DMS53 treated with DMSO at 0.1 percent for 48 hours (cell line): ENCODE measurements at regions not wholly inside any gene's neighbourhood (a gene's known extent, or its start where the extent isn't known, plus 50 kb on each side); places are given as distances from the start of the nearest gene placed in this dataset.
"Not testable (repeated sequence)": the region's sequence is repeated elsewhere in the genome, so short reads cannot be mapped to it uniquely, and the experiment has no call there.

ENCODE experiments used
- DNase-seq: peaks from one replicate; lab custom pipeline; 2025; ENCODE audit not compliant: unreplicated experiment; lab: John Stamatoyannopoulos, UW

DNA sequence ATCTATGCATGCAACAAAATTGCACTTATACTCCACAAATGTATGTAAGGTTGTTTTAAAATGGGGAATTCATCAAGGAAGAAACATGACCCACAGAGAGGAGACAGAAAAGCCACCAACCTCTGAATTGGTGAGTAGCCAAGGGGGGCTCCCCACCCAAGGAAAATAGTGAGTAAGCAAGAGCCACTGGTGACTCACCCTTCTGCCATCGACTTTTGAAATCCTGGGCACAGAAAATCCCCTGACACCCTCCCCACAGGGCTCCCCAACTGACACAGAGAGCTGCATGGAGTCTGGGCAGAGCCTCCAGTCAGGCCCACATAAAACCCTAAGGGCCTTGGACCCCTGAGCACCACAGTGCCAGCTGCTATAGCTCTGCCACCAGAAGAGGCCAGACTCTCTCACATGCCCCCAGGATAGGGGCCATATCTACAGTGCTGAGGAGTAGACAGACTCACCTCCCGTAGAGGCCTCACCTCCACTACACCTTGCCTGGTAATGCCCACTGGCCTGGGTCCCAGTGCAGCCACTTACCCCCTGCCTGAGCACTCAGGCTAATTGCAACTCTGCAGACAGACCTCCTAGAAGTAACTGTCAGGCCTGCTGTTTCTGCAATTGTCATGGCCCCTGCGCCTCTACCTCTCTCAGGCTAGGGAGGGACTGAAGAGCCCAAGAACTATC lies 244.7 kb upstream of the WSB1 start:
- DNase-seq = no peak

- no peak for DNase-seq
Measured at GRCh38 chr17:27065588-27065987, 228.3 kb upstream of the WSB1 start.

GRCh38 chr17:27066315-27066714 lies 227.6 kb upstream of the WSB1 start:
- DNase-seq = no peak

DNA sequence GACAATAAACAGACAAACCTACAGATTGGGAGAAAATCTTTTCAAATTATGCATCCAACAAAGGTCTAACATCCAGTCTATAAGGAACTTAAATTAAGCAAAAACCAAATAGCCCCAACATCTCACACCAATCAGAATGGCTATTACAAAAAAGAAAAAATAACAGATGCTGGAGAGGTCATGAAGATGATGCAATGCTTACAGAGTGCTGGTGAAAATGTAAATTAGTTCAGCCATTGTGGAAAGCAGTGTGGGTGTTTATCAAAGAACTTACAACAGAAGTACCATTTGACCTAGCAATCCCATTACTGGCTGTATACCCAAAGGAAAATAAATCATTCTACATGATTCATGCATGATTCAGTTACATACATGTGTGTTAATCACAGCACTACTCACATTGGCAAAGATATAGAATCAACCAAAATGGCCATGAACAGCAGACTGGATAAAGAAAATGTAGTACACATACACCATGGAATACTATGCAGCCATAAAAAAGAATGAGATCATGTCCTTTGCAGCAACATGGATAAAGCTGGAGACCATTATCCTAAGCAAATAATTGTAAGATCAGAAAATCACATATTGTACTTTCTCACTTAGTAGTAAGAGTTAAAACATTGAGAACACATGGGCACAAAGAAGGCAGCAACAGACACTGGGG lies 223.9 kb upstream of the WSB1 start:
- DNase-seq = no peak

DNA sequence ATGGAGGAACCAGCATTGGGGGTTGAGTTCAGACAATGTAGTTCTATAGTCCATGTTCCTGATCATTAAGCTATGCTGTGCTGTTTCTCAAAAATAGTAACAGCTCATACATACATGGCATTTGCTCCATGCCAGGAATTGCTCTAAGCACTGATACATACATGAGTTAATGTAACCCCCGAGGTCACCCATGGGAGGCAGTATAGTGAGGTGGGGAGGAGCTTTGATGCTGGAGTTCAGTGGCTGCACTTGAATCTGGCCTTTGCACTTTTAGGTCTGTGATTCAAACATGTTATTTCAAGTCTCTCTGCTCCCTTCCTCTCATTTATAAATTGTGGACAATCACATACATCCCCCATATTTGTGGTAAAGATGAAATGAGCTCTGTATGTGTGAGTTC lies 223.1 kb upstream of the WSB1 start:
- no peak for DNase-seq

- no peak for DNase-seq
Measured at GRCh38 chr17:27072885-27073284, 221.0 kb upstream of the WSB1 start.

GRCh38 chr17:27076814-27077213 lies 217.1 kb upstream of the WSB1 start:
- DNase-seq = no peak

DNA sequence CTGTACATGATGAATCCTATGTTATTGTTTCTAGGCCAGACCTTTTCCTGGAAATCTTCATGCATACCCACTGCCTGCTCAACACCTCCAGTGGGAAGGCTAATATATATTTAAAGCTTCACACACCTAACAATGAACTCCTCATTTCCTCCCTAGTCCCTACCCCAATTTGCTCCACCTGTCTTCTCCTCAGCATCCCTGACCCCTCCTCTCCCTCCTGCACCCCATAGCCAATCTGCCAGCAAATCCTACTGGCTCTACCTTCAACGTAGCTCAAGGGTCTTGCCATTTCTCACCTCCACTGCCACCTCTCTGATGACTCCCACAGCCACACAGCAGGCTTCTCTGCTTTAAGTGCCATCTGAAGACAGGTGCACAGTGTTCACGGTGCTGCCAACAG lies 215.6 kb upstream of the WSB1 start:
- no peak for DNase-seq

GRCh38 chr17:27079660-27080059 lies 214.3 kb upstream of the WSB1 start:
- no peak for DNase-seq

DNA sequence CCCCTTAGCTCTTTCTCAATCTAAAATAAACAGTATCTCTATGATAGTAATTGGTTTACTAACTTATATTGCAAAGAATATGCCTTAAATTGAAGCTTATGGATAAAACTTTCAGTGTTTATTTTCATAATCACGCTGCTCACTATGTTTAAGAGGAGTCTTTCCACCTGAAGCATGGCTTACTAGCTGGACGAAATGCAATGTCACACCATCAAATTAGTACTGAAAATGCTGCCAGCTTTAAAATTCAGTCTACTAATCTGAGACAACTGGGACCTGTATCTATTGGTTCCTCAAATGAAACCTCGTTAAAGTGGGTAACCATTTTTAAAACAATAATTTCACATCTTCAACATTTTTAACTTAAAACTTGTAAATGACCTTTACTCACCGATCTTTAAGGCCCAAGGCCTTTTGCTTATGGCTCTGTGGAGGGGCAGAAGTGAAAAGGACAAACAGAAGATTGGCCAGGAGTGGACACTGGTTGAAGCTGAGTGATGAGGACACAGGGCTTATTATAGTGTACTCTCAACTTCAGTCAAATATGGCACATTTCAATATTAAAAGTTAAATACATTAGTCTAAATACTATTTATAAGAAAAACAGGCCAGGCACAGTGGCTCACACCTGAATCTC lies 212.8 kb upstream of the WSB1 start:
- no peak for DNase-seq

- no peak for DNase-seq
Measured at GRCh38 chr17:27082023-27082774, 211.7 kb upstream of the WSB1 start.

DNA sequence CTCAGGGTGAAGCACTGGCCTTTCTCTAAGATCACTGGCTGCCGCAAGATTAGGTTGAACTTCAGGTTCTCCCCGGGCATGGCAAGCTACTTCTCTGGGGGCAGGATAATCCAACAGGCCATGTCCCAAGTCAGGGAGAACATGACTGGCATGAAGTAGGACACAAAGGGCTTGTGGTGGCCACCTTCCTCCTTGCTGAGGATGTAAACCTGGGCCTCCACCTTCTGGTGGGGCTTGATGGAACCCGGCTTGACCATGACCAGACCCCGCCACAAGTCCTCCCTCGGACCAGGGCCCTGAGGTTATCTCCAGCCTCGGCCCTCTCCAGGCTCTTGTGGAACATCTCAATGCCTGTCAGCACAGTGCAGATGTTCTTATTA lies 211.1 kb upstream of the WSB1 start:
- DNase-seq = no peak

DNA sequence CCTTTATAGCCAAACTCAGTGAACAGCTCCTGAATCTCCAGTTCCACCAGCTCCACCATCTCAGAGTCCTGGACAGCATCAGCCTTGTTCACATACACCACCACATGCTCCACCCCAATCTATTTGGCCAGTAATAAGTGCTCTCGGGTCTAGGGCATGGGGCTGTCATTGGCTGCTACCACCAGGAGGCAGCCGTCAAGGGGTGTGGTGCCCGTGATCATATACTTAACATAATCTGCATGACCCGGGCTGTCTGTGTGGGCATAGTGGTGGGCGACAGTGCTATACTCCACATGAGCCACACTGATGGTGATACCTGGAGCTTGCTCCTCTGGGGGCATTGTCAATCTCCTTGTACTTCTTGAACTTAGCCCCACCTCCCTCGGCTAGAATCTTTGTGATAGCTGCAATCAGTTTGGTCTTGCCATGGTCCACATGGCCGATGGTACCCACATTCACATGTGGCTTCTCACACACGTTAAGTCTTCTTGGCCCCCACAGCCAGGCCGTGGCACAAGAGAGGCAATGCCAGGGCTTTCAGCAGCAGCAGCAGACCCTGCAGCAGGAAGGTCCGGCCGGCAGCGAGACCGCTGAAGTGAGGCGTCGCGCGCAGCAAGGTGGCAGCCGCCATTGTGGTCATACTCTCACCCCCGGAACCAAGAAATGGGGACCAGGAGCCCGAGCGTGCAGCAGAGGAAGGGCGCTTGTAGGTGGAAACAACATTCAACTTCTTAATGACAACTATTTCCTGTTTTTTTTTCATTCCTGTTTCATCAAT lies 210.3 kb upstream of the WSB1 start:
- no peak for DNase-seq

DNA sequence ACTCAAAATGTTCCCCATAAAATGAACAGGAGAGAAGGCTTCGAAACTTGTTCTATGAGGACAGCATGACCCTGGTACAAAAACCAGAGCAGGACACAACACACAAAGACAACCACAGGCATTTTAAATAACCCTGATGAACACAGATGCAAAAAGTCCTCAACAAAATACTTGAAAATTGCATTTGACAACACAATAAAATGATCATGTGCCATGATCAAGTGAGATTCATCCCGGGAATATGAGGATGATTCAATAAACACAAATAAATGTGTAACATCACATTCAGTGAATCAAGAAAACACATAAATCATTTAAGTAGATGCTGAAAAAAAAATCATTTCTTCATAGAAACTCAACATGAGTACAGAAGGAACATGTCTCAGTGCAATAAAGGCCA lies 208.4 kb upstream of the WSB1 start:
- no peak for DNase-seq

- no peak for DNase-seq
Measured at GRCh38 chr17:27086526-27086925, 207.4 kb upstream of the WSB1 start.

- DNase-seq = no peak
Measured at GRCh38 chr17:27087935-27088766, 205.8 kb upstream of the WSB1 start.

DNA sequence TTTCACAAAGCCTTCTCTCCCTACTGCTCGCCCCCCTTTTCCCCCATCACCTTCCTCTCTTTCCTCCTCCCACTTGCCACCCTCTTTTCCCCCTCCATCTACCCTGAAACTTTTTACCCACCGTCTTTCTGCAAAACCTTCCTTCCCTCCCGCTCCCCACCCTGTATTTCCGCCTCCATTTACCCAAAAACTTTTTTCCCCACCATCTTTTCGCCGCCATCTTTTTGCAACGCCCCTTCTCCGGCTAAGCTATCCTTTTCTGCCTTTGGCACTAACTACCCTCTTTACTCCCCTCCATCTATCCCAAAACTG lies 205.2 kb upstream of the WSB1 start:
- DNase-seq = no peak

DNA sequence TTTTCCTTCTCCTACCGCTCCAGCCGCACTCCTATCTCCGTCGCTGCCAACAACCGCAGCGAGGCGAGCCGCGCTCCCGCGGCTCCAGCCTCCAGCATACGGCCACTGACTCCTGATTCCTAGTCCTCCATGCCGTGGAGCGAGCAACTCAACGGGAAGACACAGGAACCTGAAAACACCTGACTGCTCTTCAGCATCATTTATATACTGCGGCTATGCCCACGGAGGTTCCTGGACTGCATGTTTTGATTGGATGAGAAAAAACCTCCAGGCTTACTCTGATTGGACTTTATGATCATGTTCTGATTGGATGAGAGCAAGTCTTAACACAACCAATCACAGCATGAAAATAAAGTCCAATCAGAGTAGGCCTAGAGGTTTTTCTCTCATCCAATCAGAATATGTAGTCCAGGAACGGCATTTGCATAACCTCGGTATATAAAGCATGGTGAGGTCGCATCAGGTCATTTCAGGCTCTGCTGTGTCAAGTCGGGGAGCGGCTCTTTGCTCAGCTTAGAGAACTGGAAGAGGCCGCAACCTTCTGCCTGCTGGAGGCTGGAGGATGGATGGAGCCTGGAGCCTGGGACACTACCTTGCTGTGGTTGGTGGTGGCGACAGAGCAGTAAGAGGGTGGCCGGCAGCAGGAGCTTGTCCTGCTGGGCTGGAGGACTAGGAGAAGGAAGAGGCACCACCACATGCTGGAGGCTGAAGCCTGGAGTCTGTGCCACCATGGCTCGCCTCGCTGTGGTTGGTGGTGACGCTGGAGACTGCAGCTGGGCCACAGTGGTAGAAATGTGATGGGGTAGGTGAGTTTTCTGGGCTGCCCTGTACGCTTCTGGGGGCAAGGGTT lies 204.6 kb upstream of the WSB1 start:
- not testable (repeated sequence) for DNase-seq

GRCh38 chr17:27089929-27090247 lies 204.0 kb upstream of the WSB1 start:
- DNase-seq = no peak
